IMR-90 (cell line): ENCODE measurements at regions not wholly inside any gene's neighbourhood (a gene's known extent, or its start where the extent isn't known, plus 50 kb on each side); places are given as distances from the start of the nearest gene placed in this dataset.
A peak's percentile ranks its signal among the peaks of the same experiment; 100 is the strongest.

Experiments
- ATAC-seq: fragments of 200-7000 bp; cut with Tn5 transposase; 2 replicates; pipeline ENCODE4 v1.9.1; 2020; ENCODE audit warnings: low read depth, mild to moderate bottlenecking, moderate library complexity
- BruUV-seq: library from RNA; stranded (reverse); fragments of 400-500 nt; replicated peaks from 2 replicates; lab custom pipeline; 2021; lab: Mats Ljungman, UMichigan
- CTCF ChIA-PET: fragments of 300-600 bp; formaldehyde crosslinking; extraction: SDS; loops from one replicate; lab custom pipeline; 2021; ENCODE audit warnings: antibody characterized with exemption; lab: Yijun Ruan, JAX
- POLR2A ChIA-PET: fragments of 300-600 bp; sonication (Branson Sonifier 250); formaldehyde crosslinking; loops from one replicate; lab custom pipeline; 2022; ENCODE audit warnings: antibody characterized with exemption; ENCODE audit not compliant: unreplicated experiment; lab: Charles Lee
- DNase-seq: peaks from one replicate; pipeline ENCODE4 v3.0.0; 2013
- H2AFZ ChIP-seq: replicated peaks from 2 replicates; pipeline ENCODE3; 2013; ENCODE audit warnings: low read length, mild to moderate bottlenecking; ENCODE audit not compliant: poor library complexity
- H2AK5ac ChIP-seq: 2 replicates; pipeline ENCODE4 v1.6.1; 2013; ENCODE audit warnings: low read depth, low read length, inconsistent platforms
- H2AK9ac ChIP-seq: replicated peaks from 2 replicates; pipeline ENCODE3; 2013; ENCODE audit warnings: mild to moderate bottlenecking, low read depth, low read length, moderate library complexity; ENCODE audit not compliant: poor library complexity
- H2BK120ac ChIP-seq: 2 replicates; pipeline ENCODE4 v1.6.1; 2013; ENCODE audit warnings: low read depth, low read length, inconsistent platforms
- H2BK15ac ChIP-seq: 3 replicates; pipeline ENCODE4 v1.6.1; 2013; ENCODE audit warnings: low read depth, low read length, inconsistent platforms
- H2BK20ac ChIP-seq: 2 replicates; pipeline ENCODE4 v1.6.1; 2013; ENCODE audit warnings: low read depth, mild to moderate bottlenecking, inconsistent platforms, low read length, moderate library complexity
- H2BK5ac ChIP-seq: 2 replicates; pipeline ENCODE4 v1.6.1; 2013; ENCODE audit warnings: mild to moderate bottlenecking, low read depth, low read length, inconsistent platforms; ENCODE audit not compliant: poor library complexity, severe bottlenecking
- H3K14ac ChIP-seq: replicated peaks from 2 replicates; pipeline ENCODE4 v1.6.1; 2013; ENCODE audit warnings: low read depth, low read length, inconsistent platforms
- H3K18ac ChIP-seq: 2 replicates; pipeline ENCODE4 v1.6.1; 2013; ENCODE audit warnings: low read depth, low read length, control low read depth
- H3K23ac ChIP-seq: 2 replicates; pipeline ENCODE4 v1.6.1; 2013; ENCODE audit warnings: low read depth, low read length, inconsistent platforms
- H3K27ac ChIP-seq: 2 replicates; pipeline ENCODE4 v1.5.1; 2013; ENCODE audit warnings: mild to moderate bottlenecking, control low read depth, low read length; ENCODE audit not compliant: insufficient read depth
- H3K27me3 ChIP-seq: 2 replicates; pipeline ENCODE4 v1.6.1; 2013; ENCODE audit warnings: low read length; ENCODE audit not compliant: control insufficient read depth, insufficient read depth
- H3K36me3 ChIP-seq: 2 replicates; pipeline ENCODE4 v1.6.1; 2013; ENCODE audit warnings: low read length, mixed read lengths; ENCODE audit not compliant: control insufficient read depth, insufficient read depth
- H3K4ac ChIP-seq: 2 replicates; pipeline ENCODE4 v1.6.1; 2013; ENCODE audit warnings: low read depth, low read length, inconsistent platforms
- H3K4me1 ChIP-seq: 2 replicates; pipeline ENCODE4 v1.6.1; 2013; ENCODE audit warnings: low read length, mixed read lengths; ENCODE audit not compliant: control insufficient read depth, insufficient read depth
- H3K4me2 ChIP-seq: 2 replicates; pipeline ENCODE4 v1.6.1; 2013; ENCODE audit warnings: low read depth, mild to moderate bottlenecking, control low read depth, low read length, moderate library complexity
- H3K4me3 ChIP-seq: 2 replicates; pipeline ENCODE4 v1.5.1; 2013; ENCODE audit warnings: low read depth, mild to moderate bottlenecking, control low read depth, low read length, moderate library complexity; ENCODE audit not compliant: insufficient read depth
- H3K56ac ChIP-seq: 2 replicates; pipeline ENCODE4 v1.6.1; 2013; ENCODE audit warnings: low read length, inconsistent platforms; ENCODE audit not compliant: insufficient read depth; ENCODE audit errors: extremely low read depth
- H3K79me1 ChIP-seq, 2 experiments: 2 replicates each; pipeline ENCODE4 v1.6.1; 2013; ENCODE audit warnings: low read length in 2 of 2, inconsistent platforms in 1 of 2, low read depth in 1 of 2
- H3K9ac ChIP-seq: 2 replicates; pipeline ENCODE4 v1.6.1; 2013; ENCODE audit warnings: low read depth, low read length, control low read depth
- H3K9me1 ChIP-seq: 2 replicates; pipeline ENCODE4 v1.6.1; 2013; ENCODE audit warnings: low read length, inconsistent platforms; ENCODE audit not compliant: insufficient read depth
- H3K9me3 ChIP-seq: 2 replicates; pipeline ENCODE4 v1.6.1; 2013; ENCODE audit warnings: low read length; ENCODE audit not compliant: control insufficient read depth, insufficient read depth
- H4K20me1 ChIP-seq: 2 replicates; pipeline ENCODE4 v1.6.1; 2013; ENCODE audit warnings: low read length, inconsistent platforms; ENCODE audit not compliant: insufficient read depth
- H4K5ac ChIP-seq: 2 replicates; pipeline ENCODE4 v1.6.1; 2013; ENCODE audit warnings: mild to moderate bottlenecking, low read depth, low read length, control low read depth
- H4K8ac ChIP-seq, 2 experiments: 2 replicates each; pipeline ENCODE4 v1.6.1; 2013; ENCODE audit warnings: low read depth in 2 of 2, low read length in 2 of 2, control low read depth in 1 of 2, inconsistent platforms in 1 of 2
- H4K91ac ChIP-seq: 2 replicates; pipeline ENCODE4 v1.6.1; 2013; ENCODE audit warnings: low read depth, low read length, inconsistent platforms; ENCODE audit not compliant: insufficient read depth
- BHLHE40 ChIP-seq: fragments of 150-350 bp; IDR thresholded peaks from 2 replicates; pipeline ENCODE4 v1.6.1; 2016; ENCODE audit warnings: mild to moderate bottlenecking, low read depth, low read length
- FOS ChIP-seq: fragments of 150-350 bp; IDR thresholded peaks from 2 replicates; pipeline ENCODE4 v1.6.1; 2016; ENCODE audit warnings: low read depth, low read length
- MAFK ChIP-seq: IDR thresholded peaks from 2 replicates; pipeline ENCODE4 v1.6.1; 2012; ENCODE audit warnings: low read depth, low read length, improper control_type of control experiment
- MAZ ChIP-seq: IDR thresholded peaks from 2 replicates; pipeline ENCODE4 v1.6.1; 2012; ENCODE audit warnings: low read depth, mild to moderate bottlenecking, low read length, improper control_type of control experiment, moderate library complexity, borderline replicate concordance
- MXI1 ChIP-seq: IDR thresholded peaks from 2 replicates; pipeline ENCODE4 v1.6.1; 2012; ENCODE audit warnings: low read depth, mild to moderate bottlenecking, low read length, moderate library complexity, borderline replicate concordance
- NFE2L2 ChIP-seq: fragments of 150-350 bp; IDR thresholded peaks from 2 replicates; pipeline ENCODE4 v1.6.1; 2016; ENCODE audit warnings: low read depth, mild to moderate bottlenecking, low read length
- RFX5 ChIP-seq: IDR thresholded peaks from 2 replicates; pipeline ENCODE4 v1.8.0; 2012; ENCODE audit warnings: low read depth, mild to moderate bottlenecking, low read length, moderate library complexity
- WGBS, 2 experiments: methylation state at CpG; one replicate each; pipeline versions ENCODE4 v1.1.5 to v1.1.7; 2013; ENCODE audit warnings: missing lambda C conversion rate in 2 of 2; ENCODE audit not compliant: insufficient read length in 1 of 2; ENCODE audit errors: extremely low coverage in 2 of 2; 5-methylcytosine and 5-hydroxymethylcytosine counted together
- dilution Hi-C: fragments of 300-500 bp; cut with HindIII; formaldehyde crosslinking; loops from one replicate; pipeline ENCODE4 v1.14.3; 2018; ENCODE audit warnings: low sequenced_read_pairs; ENCODE audit not compliant: unreplicated experiment
- in situ Hi-C: fragments of 300-500 bp; cut with MboI; formaldehyde crosslinking; loops from 3 replicates; pipeline ENCODE4 v1.14.3; 2019; ENCODE audit warnings: low sequenced_read_pairs, inconsistent platforms, mixed read lengths
- intact Hi-C: fragments of 100-400 bp; cut with micrococcal nuclease; formaldehyde crosslinking; loops from 2 replicates; pipeline ENCODE4 v1.10.0; 2022

DNA sequence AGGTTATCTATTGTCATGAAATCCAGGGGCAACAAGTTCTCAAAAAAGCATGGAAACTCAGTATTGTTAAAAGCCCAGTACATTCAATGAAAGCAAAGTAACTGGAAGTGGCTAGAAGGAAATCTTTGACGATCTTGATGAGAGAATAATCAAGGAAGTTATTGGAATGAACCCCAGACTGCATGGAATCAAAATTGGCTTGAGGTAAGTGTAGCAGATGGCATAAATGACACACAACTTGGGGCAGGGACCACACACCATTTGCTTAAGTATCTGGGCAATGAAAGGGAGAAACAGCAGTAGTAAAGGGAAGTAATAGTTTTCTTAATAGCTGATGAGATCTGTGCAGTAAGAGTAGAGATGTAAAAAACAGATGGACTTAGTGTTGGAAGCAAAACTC lies 238.0 kb downstream of the HS3ST3A1 start:
- H3K79me1 ChIP-seq = no peaks in the 10 kb centered on the region; a peak in 1 of 4 replicates
- no peaks in the 10 kb centered on the region for H3K27me3 ChIP-seq
- CTCF ChIA-PET = interaction anchor here (0.9 kb wide), 1 partner anchor 11 kb away, joined by 3 read pairs; no protein-coding TSS in a partner anchor
- in situ Hi-C loops (no loop called here), dilution Hi-C loops (no loop called here), intact Hi-C loops (no loop called here)
- 50% methylated on average over 1 of the region's 1 CpG; no CpG with 5 or more reads in 1 of the 2 experiments for WGBS, 2 experiments
- H3K18ac ChIP-seq = peak overlapping the region; percentile 57; the same call in 1 of the 2 replicates
- ATAC-seq (no peak), DNase-seq (no peak)
- peak overlapping the region; percentile 78; the same call in 2 of the 3 replicates for H2BK15ac ChIP-seq
- no peak overlapping the region; the same call in 1 of the 2 replicates for H3K27ac ChIP-seq
- H3K23ac ChIP-seq = peak overlapping the region; percentile 72; the same call in 1 of the 2 replicates
- no peak overlapping the region for H3K56ac ChIP-seq
- peak overlapping the region; percentile 67 for H4K91ac ChIP-seq
- no TSS peak for BruUV-seq
- peak overlapping the region; percentile 14; the same call in 1 of the 2 replicates for H2AK5ac ChIP-seq
- no peaks in the 10 kb centered on the region for H4K20me1 ChIP-seq
- H2BK120ac ChIP-seq = peak overlapping the region; percentile 80
- TF ChIP-seq FOS (no peak), RFX5 (no peak), NFE2L2 (no peak), MAFK (no peak), MAZ (no peak), BHLHE40 (no peak), MXI1 (no peak)
- peak overlapping the region; percentile 47 for H2BK5ac ChIP-seq
- peak overlapping the region; percentile 69 for H2BK20ac ChIP-seq
- no peak overlapping the region for H2AK9ac ChIP-seq
- H3K4me3 ChIP-seq = no peak overlapping the region
- H3K4me2 ChIP-seq = no peak overlapping the region; the same call in 1 of the 2 replicates
- H4K5ac ChIP-seq = peak overlapping the region; percentile 80; the same call in 1 of the 2 replicates
- H4K8ac ChIP-seq = peak overlapping the region in 1 of 2 experiments; percentile 57; a peak in 2 of 4 replicates
- no peaks in the 10 kb centered on the region for H3K9me3 ChIP-seq
- H2AFZ ChIP-seq = peak overlapping the region; percentile 2
- H3K9me1 ChIP-seq = peaks cover 5% of the 10 kb centered on the region; the same call in 1 of the 2 replicates
- POLR2A ChIA-PET = no interaction called here
- H3K9ac ChIP-seq = no peak overlapping the region
- peak overlapping the region; percentile 40; the same call in 1 of the 2 replicates for H3K14ac ChIP-seq
- peak overlapping the region; percentile 65 for H3K4ac ChIP-seq
- peaks cover 3% of the 10 kb centered on the region; the same call in 1 of the 2 replicates for H3K4me1 ChIP-seq
- H3K36me3 ChIP-seq = no peaks in the 10 kb centered on the region
